SK-N-SH (cell line): ENCODE measurements at regions not wholly inside any gene's neighbourhood (a gene's known extent, or its start where the extent isn't known, plus 50 kb on each side); places are given as distances from the start of the nearest gene placed in this dataset.

Experiments
- CTCF ChIA-PET: fragments of 300-600, 350-600 bp; formaldehyde crosslinking; extraction: SDS; loops from one replicate; lab custom pipeline; 2021; lab: Yijun Ruan, JAX
- POLR2A ChIA-PET: fragments of 350-600 bp; sonication (Branson Sonifier 250); formaldehyde crosslinking; extraction: SDS; loops from one replicate; lab custom pipeline; 2020; ENCODE audit warnings: antibody characterized with exemption, inconsistent platforms; lab: Yijun Ruan, JAX
- DNase-seq: peaks from one replicate; pipeline ENCODE4 v3.0.0; 2012
- H2AFZ ChIP-seq: fragments of 200-600 bp; sonication (generic); 2 replicates; pipeline ENCODE4 v1.8.1; 2016; ENCODE audit warnings: antibody characterized with exemption, mild to moderate bottlenecking, low read depth
- H3F3A ChIP-seq: fragments of 200-600 bp; sonication (generic); replicated peaks from 2 replicates; pipeline ENCODE3; 2016; ENCODE audit warnings: antibody characterized with exemption, mild to moderate bottlenecking; ENCODE audit not compliant: insufficient read depth
- H3K27ac ChIP-seq, 2 experiments: fragments of 200-500 bp in 1 of 2; fragments of 200-600 bp in 1 of 2; sonication (Bioruptor generic) in 1 of 2; sonication (generic), shearing (Covaris generic) in 1 of 2; 2 replicates each; pipeline versions ENCODE4 v1.5.1 to v1.6.1; 2014 to 2016; ENCODE audit warnings: low read depth in 2 of 2, inconsistent platforms in 1 of 2, low read length in 1 of 2, mild to moderate bottlenecking in 1 of 2, mixed read lengths in 1 of 2
- H3K27me3 ChIP-seq: fragments of 200-600 bp; sonication (generic), shearing (Covaris generic); 2 replicates; pipeline ENCODE4 v1.6.1; 2016; ENCODE audit warnings: mixed run types; ENCODE audit not compliant: insufficient read depth
- H3K36me3 ChIP-seq, 2 experiments: fragments of 200-500 bp in 1 of 2; fragments of 200-600 bp in 1 of 2; sonication (Bioruptor generic) in 1 of 2; sonication (generic) in 1 of 2; replicated peaks in 1 of 2; 2 replicates each; pipeline versions ENCODE3 to v1.5.1; 2014 to 2016; ENCODE audit warnings: low read length in 1 of 2, mild to moderate bottlenecking in 1 of 2; ENCODE audit not compliant: insufficient read depth in 2 of 2, control insufficient read depth in 1 of 2
- H3K4me1 ChIP-seq, 2 experiments: fragments of 200-500 bp in 1 of 2; fragments of 200-600 bp in 1 of 2; sonication (Bioruptor generic) in 1 of 2; sonication (generic), shearing (Covaris generic) in 1 of 2; 2 replicates each; pipeline versions ENCODE4 v1.5.1 to v1.6.1; 2014 to 2016; ENCODE audit warnings: low read depth in 1 of 2, low read length in 1 of 2, mixed run types in 1 of 2; ENCODE audit not compliant: insufficient read depth in 2 of 2, control insufficient read depth in 1 of 2
- H3K4me2 ChIP-seq: fragments of 200-600 bp; sonication (generic), shearing (Covaris generic); 2 replicates; pipeline ENCODE4 v1.6.1; 2017; ENCODE audit warnings: mixed run types
- H3K4me3 ChIP-seq, 2 experiments: fragments of 200-500 bp in 1 of 2; fragments of 200-600 bp in 1 of 2; sonication (Bioruptor generic) in 1 of 2; sonication (generic), shearing (Covaris generic) in 1 of 2; 2 replicates each; pipeline versions ENCODE4 v1.5.1 to v1.8.1; 2014 to 2016; ENCODE audit warnings: low read depth in 2 of 2, inconsistent platforms in 1 of 2, low read length in 1 of 2, mild to moderate bottlenecking in 1 of 2, mixed read lengths in 1 of 2, moderate library complexity in 1 of 2
- H3K79me2 ChIP-seq: fragments of 200-600 bp; sonication (generic); 2 replicates; pipeline ENCODE4 v1.8.1; 2017; ENCODE audit warnings: mild to moderate bottlenecking; ENCODE audit not compliant: insufficient read depth
- H3K9ac ChIP-seq: fragments of 200-600 bp; sonication (generic); 2 replicates; pipeline ENCODE4 v1.6.1; 2017; ENCODE audit warnings: mixed run types
- H3K9me2 ChIP-seq: fragments of 200-600 bp; sonication (generic); 2 replicates; pipeline ENCODE4 v1.6.1; 2017; ENCODE audit warnings: mixed run types
- H3K9me3 ChIP-seq: fragments of 200-600 bp; sonication (generic); 2 replicates; pipeline ENCODE4 v1.6.1; 2017; ENCODE audit warnings: mixed run types, mild to moderate bottlenecking, moderate library complexity
- H4K20me1 ChIP-seq: fragments of 200-600 bp; sonication (generic); 2 replicates; pipeline ENCODE4 v1.6.1; 2017; ENCODE audit warnings: mild to moderate bottlenecking, mixed run types; ENCODE audit not compliant: insufficient read depth
- FOXM1 ChIP-seq: IDR thresholded peaks from 2 replicates; pipeline ENCODE4 v1.4.0; 2012; ENCODE audit warnings: low read depth, mild to moderate bottlenecking
- JUND ChIP-seq: IDR thresholded peaks from 2 replicates; pipeline ENCODE4 v1.4.0; 2012
- NRF1 ChIP-seq: IDR thresholded peaks from 2 replicates; pipeline ENCODE4 v1.6.1; 2012; ENCODE audit warnings: low read depth, mild to moderate bottlenecking, low read length
- POLR2AphosphoS5 ChIP-seq: IDR thresholded peaks from 2 replicates; pipeline ENCODE4 v1.6.1; 2012; ENCODE audit warnings: low read depth, low read length
- REST ChIP-seq: IDR thresholded peaks from 2 replicates; pipeline ENCODE4 v1.6.1; 2012; ENCODE audit warnings: mild to moderate bottlenecking, low read depth, low read length, moderate library complexity
- SIN3A ChIP-seq: IDR thresholded peaks from 2 replicates; pipeline ENCODE4 v1.6.1; 2012; ENCODE audit warnings: low read depth, mild to moderate bottlenecking, low read length, moderate library complexity, borderline replicate concordance
- TCF12 ChIP-seq: IDR thresholded peaks from 2 replicates; pipeline ENCODE4 v1.4.0; 2012
- YY1 ChIP-seq: IDR thresholded peaks from 2 replicates; pipeline ENCODE4 v1.4.0; 2012; ENCODE audit warnings: low read depth, mild to moderate bottlenecking
- WGBS: methylation state at CpG from one replicate; pipeline ENCODE4 v1.1.6; 2017; ENCODE audit warnings: low lambda C conversion rate; 5-methylcytosine and 5-hydroxymethylcytosine counted together
- TF ChIP-seq, protein P1 (sequence below): fragments of 150-350 bp; IDR thresholded peaks from 2 replicates; pipeline ENCODE4 v1.6.1; 2017; ENCODE audit warnings: antibody characterized with exemption, low read length, low read depth, borderline replicate concordance

- Histone ChIP-seq H2AFZ (no peak overlapping the region), H3K4me3 (no peak overlapping the region), H3F3A (no peaks in the 10 kb centered on the region), H4K20me1 (no peaks in the 10 kb centered on the region), H3K9ac (no peak overlapping the region), H3K9me2 (no peaks in the 10 kb centered on the region), H3K27ac (no peak overlapping the region), H3K9me3 (no peaks in the 10 kb centered on the region), H3K4me2 (no peak overlapping the region), H3K27me3 (no peaks in the 10 kb centered on the region), H3K4me1 (no peaks in the 10 kb centered on the region; a peak in 1 of 4 replicates), H3K79me2 (no peaks in the 10 kb centered on the region), H3K36me3 (no peaks in the 10 kb centered on the region)
- WGBS: 33% methylated on average over 3 of the region's 3 CpGs
- no peak for DNase-seq
- CTCF ChIA-PET: interaction anchor here (0.8 to 1.9 kb wide), 10 partner anchors 9 to 1017 kb away, joined by 3 to 15 read pairs (median 4); no protein-coding TSS in a partner anchor
- POLR2A ChIA-PET: no interaction called here
- TF ChIP-seq NRF1 (no peak), SIN3A (no peak), REST (no peak), POLR2AphosphoS5 (no peak)
These were observed 517.5 kb upstream of the SPHKAP start for GRCh38 chr2:228698963-228699362.

GRCh38 chr2:228697456-228697855 lies 516.0 kb upstream of the SPHKAP start:
- Histone ChIP-seq H3K9ac (no peak overlapping the region), H3K4me2 (no peak overlapping the region), H4K20me1 (no peaks in the 10 kb centered on the region), H3F3A (no peaks in the 10 kb centered on the region), H3K4me1 (no peaks in the 10 kb centered on the region; a peak in 1 of 4 replicates), H3K4me3 (no peak overlapping the region), H3K9me2 (no peaks in the 10 kb centered on the region), H3K9me3 (no peaks in the 10 kb centered on the region), H2AFZ (no peak overlapping the region), H3K79me2 (no peaks in the 10 kb centered on the region), H3K27ac (no peak overlapping the region), H3K36me3 (no peaks in the 10 kb centered on the region), H3K27me3 (no peaks in the 10 kb centered on the region)
- TF ChIP-seq TCF12: no peak
- TF ChIP-seq YY1: no peak
- TF ChIP-seq JUND: no peak
- TF ChIP-seq, protein P1, sequence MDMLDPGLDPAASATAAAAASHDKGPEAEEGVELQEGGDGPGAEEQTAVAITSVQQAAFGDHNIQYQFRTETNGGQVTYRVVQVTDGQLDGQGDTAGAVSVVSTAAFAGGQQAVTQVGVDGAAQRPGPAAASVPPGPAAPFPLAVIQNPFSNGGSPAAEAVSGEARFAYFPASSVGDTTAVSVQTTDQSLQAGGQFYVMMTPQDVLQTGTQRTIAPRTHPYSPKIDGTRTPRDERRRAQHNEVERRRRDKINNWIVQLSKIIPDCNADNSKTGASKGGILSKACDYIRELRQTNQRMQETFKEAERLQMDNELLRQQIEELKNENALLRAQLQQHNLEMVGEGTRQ: no peak
- TF ChIP-seq FOXM1: no peak
- WGBS: 37% methylated on average over 3 of the region's 3 CpGs
- ChIA-PET POLR2A (no interaction called here), CTCF (interaction anchor here (1.4 kb wide), 1 partner anchor 1018 kb away, joined by 4 read pairs; no protein-coding TSS in a partner anchor)
- DNase-seq: no peak
